ENCODE measurements at regions not wholly inside any gene's neighbourhood (a gene's known extent, or its start where the extent isn't known, plus 50 kb on each side); places are given as distances from the start of the nearest gene placed in this dataset.

GRCh38 chr14:71482671-71483070, 449.6 kb upstream of the RGS6 start:
- TF ChIP-seq CTCF (IDR thresholded peaks at IDR 0.05; ENCODE audit: unreplicated experiment), result no peak
- no peak for DNase-seq (ENCODE audit: unreplicated experiment)
- no peaks in the 10 kb centered on the region for H3K27me3 Mint-ChIP-seq (ENCODE audit: insufficient read depth, unreplicated experiment)
- H3K4me3 Mint-ChIP-seq (ENCODE audit: unreplicated experiment), result no peak overlapping the region
- H3K9me3 Mint-ChIP-seq (ENCODE audit: unreplicated experiment), result no peaks in the 10 kb centered on the region
- no TSS peak for BruUV-seq (replicated peaks)
- ChIA-PET POLR2A (interaction anchor here (0.8 kb wide), 1 partner anchor 67 kb away, joined by 3 read pairs; no protein-coding TSS in a partner anchor), CTCF (no interaction called here)
- no peak overlapping the region for H3K27ac Mint-ChIP-seq (ENCODE audit: low read depth, unreplicated experiment)
- no peaks in the 10 kb centered on the region for H3K4me1 Mint-ChIP-seq (ENCODE audit: insufficient read depth, unreplicated experiment)
- H3K36me3 Mint-ChIP-seq (ENCODE audit: insufficient read depth, unreplicated experiment), result no peaks in the 10 kb centered on the region
- intact Hi-C loops (cut with micrococcal nuclease), result no loop called here

DNA sequence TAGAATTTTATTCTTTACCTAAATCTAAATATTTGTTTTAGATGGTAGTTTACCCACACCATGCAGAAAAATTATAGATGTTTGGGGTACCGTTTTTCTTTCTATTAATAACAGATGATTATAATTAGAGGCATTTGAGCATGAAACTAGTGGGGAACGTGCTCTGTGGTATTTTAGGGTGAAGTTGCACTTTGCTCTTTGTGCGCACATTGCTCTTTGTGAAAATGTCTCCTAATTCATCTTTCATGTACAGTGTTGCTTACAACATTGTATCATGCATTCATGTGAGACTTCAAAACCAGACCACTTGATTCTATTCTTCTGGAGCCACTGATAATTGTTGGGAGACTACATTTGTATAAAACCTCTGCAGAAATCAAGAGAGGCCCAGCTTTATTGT, 449.1 kb upstream of the RGS6 start:
- Mint-ChIP-seq H3K4me1 (ENCODE audit: insufficient read depth, unreplicated experiment) (no peaks in the 10 kb centered on the region), H3K9me3 (ENCODE audit: unreplicated experiment) (no peaks in the 10 kb centered on the region), H3K4me3 (ENCODE audit: unreplicated experiment) (no peak overlapping the region), H3K36me3 (ENCODE audit: insufficient read depth, unreplicated experiment) (no peaks in the 10 kb centered on the region), H3K27me3 (ENCODE audit: insufficient read depth, unreplicated experiment) (no peaks in the 10 kb centered on the region), H3K27ac (ENCODE audit: low read depth, unreplicated experiment) (no peak overlapping the region)
- DNase-seq (ENCODE audit: unreplicated experiment), result no peak
- BruUV-seq (replicated peaks), result no TSS peak
- intact Hi-C loops (cut with micrococcal nuclease), result no loop called here
- ChIA-PET POLR2A (no interaction called here), CTCF (no interaction called here)
- TF ChIP-seq CTCF (IDR thresholded peaks at IDR 0.05; ENCODE audit: unreplicated experiment), result no peak

DNA sequence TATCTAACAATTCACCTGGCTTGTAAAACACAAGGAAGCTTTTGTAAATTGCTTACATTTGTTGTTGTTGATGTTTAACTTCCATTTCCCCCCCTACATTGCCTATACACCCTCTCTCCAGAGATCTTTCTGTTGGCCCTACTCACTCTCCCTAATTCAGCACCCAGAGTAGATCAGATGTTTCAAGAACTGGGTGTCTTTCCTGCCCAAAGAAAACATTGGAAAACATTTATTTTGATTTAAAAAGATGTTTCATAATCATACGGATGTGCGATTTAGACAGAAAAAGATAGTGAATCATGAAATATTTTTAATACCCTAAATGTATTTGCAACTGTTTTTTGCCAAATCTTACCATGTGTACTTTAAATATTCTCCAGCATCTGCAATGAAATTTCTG, 446.4 kb upstream of the RGS6 start:
- ChIA-PET CTCF (interaction anchor here (0.5 to 0.6 kb wide), 2 partner anchors 371 to 383 kb away, joined by 3 to 5 read pairs; no protein-coding TSS in a partner anchor), POLR2A (interaction anchor here (2.3 kb wide), 1 partner anchor 12 kb away, joined by 11 read pairs; no protein-coding TSS in a partner anchor)
- Mint-ChIP-seq H3K27me3 (ENCODE audit: insufficient read depth, unreplicated experiment) (no peaks in the 10 kb centered on the region), H3K4me1 (ENCODE audit: insufficient read depth, unreplicated experiment) (no peaks in the 10 kb centered on the region), H3K4me3 (ENCODE audit: unreplicated experiment) (no peak overlapping the region), H3K27ac (ENCODE audit: low read depth, unreplicated experiment) (no peak overlapping the region), H3K9me3 (ENCODE audit: unreplicated experiment) (no peaks in the 10 kb centered on the region), H3K36me3 (ENCODE audit: insufficient read depth, unreplicated experiment) (no peaks in the 10 kb centered on the region)
- intact Hi-C loops (cut with micrococcal nuclease), result no loop called here
- no TSS peak for BruUV-seq (replicated peaks)
- no peak for DNase-seq (ENCODE audit: unreplicated experiment)
- TF ChIP-seq CTCF (IDR thresholded peaks at IDR 0.05; ENCODE audit: unreplicated experiment), result no peak

GRCh38 chr14:71486279-71486678, 445.9 kb upstream of the RGS6 start:
- Mint-ChIP-seq H3K27ac (ENCODE audit: low read depth, unreplicated experiment) (no peak overlapping the region), H3K9me3 (ENCODE audit: unreplicated experiment) (no peaks in the 10 kb centered on the region), H3K27me3 (ENCODE audit: insufficient read depth, unreplicated experiment) (no peaks in the 10 kb centered on the region), H3K36me3 (ENCODE audit: insufficient read depth, unreplicated experiment) (no peaks in the 10 kb centered on the region), H3K4me1 (ENCODE audit: insufficient read depth, unreplicated experiment) (no peaks in the 10 kb centered on the region), H3K4me3 (ENCODE audit: unreplicated experiment) (no peak overlapping the region)
- DNase-seq (ENCODE audit: unreplicated experiment), result no peak
- ChIA-PET POLR2A (interaction anchor here (2.3 kb wide), 1 partner anchor 12 kb away, joined by 11 read pairs; no protein-coding TSS in a partner anchor), CTCF (interaction anchor here (0.6 kb wide), 1 partner anchor 372 kb away, joined by 5 read pairs; no protein-coding TSS in a partner anchor)
- no TSS peak for BruUV-seq (replicated peaks)
- no peak for TF ChIP-seq CTCF (IDR thresholded peaks at IDR 0.05; ENCODE audit: unreplicated experiment)
- intact Hi-C loops (cut with micrococcal nuclease), result no loop called here

All from MCF 10A (cell line).